Neuronal stem cell (in vitro differentiated cells): ENCODE measurements at regions not wholly inside any gene's neighbourhood (a gene's known extent, or its start where the extent isn't known, plus 50 kb on each side); places are given as distances from the start of the nearest gene placed in this dataset.
A peak's percentile ranks its signal among the peaks of the same experiment; 100 is the strongest.

Source experiments
- DNase-seq: peaks from one replicate; pipeline ENCODE4 v3.0.0-alpha.2; 2013; ENCODE audit warnings: low spot score
- H2AFZ ChIP-seq: one replicate; pipeline ENCODE4 v1.6.1; 2013; ENCODE audit warnings: mild to moderate bottlenecking, low read length, inconsistent platforms
- H2AK5ac ChIP-seq: 2 replicates; pipeline ENCODE4 v1.6.1; 2013; ENCODE audit warnings: low read depth, mild to moderate bottlenecking, inconsistent platforms, low read length, moderate library complexity, mixed read lengths
- H2BK120ac ChIP-seq: 2 replicates; pipeline ENCODE4 v1.6.1; 2013; ENCODE audit warnings: low read depth, mild to moderate bottlenecking, inconsistent platforms, low read length, moderate library complexity, mixed read lengths
- H2BK12ac ChIP-seq: one replicate; pipeline ENCODE4 v1.6.1; 2013; ENCODE audit warnings: low read length, inconsistent platforms
- H2BK15ac ChIP-seq: 2 replicates; pipeline ENCODE4 v1.6.1; 2013; ENCODE audit warnings: mild to moderate bottlenecking, low read length, inconsistent platforms, mixed read lengths
- H2BK5ac ChIP-seq: one replicate; pipeline ENCODE4 v1.6.1; 2013; ENCODE audit warnings: inconsistent platforms, mild to moderate bottlenecking, low read length, moderate library complexity
- H3K14ac ChIP-seq: one replicate; pipeline ENCODE4 v1.6.1; 2013; ENCODE audit warnings: low read length, inconsistent platforms
- H3K18ac ChIP-seq: 2 replicates; pipeline ENCODE4 v1.6.1; 2013; ENCODE audit warnings: low read length, inconsistent platforms
- H3K23ac ChIP-seq: 2 replicates; pipeline ENCODE4 v1.6.1; 2013; ENCODE audit warnings: low read depth, mild to moderate bottlenecking, mixed read lengths, low read length, inconsistent platforms; ENCODE audit not compliant: poor library complexity
- H3K27ac ChIP-seq: replicated peaks from 3 replicates; pipeline ENCODE4 v1.5.1; 2013; ENCODE audit warnings: low read length, inconsistent platforms
- H3K27me3 ChIP-seq, 3 experiments: 2 replicates each; pipeline ENCODE4 v1.6.1; 2013; ENCODE audit warnings: low read length in 3 of 3, mild to moderate bottlenecking in 2 of 3, inconsistent platforms in 1 of 3, low read depth in 1 of 3, mixed read lengths in 1 of 3, moderate library complexity in 1 of 3; ENCODE audit not compliant: control insufficient read depth in 3 of 3, insufficient read depth in 3 of 3
- H3K36me3 ChIP-seq, 2 donors: replicated peaks in 1 of 2; 2 replicates each; pipeline ENCODE4 v1.6.1; 2013; ENCODE audit warnings: low read length in 2 of 2; ENCODE audit not compliant: control insufficient read depth in 2 of 2, insufficient read depth in 2 of 2
- H3K4ac ChIP-seq: 2 replicates; pipeline ENCODE4 v1.6.1; 2013; ENCODE audit warnings: inconsistent platforms, mild to moderate bottlenecking, low read length, moderate library complexity
- H3K4me1 ChIP-seq, 2 donors: 1 replicate in 1 of 2; 2 replicates in 1 of 2; pipeline ENCODE4 v1.6.1; 2013; ENCODE audit warnings: low read length in 2 of 2, low read depth in 1 of 2; ENCODE audit not compliant: control insufficient read depth in 2 of 2, insufficient read depth in 1 of 2
- H3K4me2 ChIP-seq: one replicate; pipeline ENCODE4 v1.6.1; 2013; ENCODE audit warnings: mild to moderate bottlenecking, low read length, inconsistent platforms; ENCODE audit not compliant: insufficient read depth, poor library complexity, severe bottlenecking
- H3K4me3 ChIP-seq, 2 donors: 2 replicates each; pipeline ENCODE4 v1.5.1; 2013; ENCODE audit warnings: low read length in 2 of 2, mild to moderate bottlenecking in 2 of 2, inconsistent platforms in 1 of 2, moderate library complexity in 1 of 2
- H3K79me1 ChIP-seq: one replicate; pipeline ENCODE4 v1.6.1; 2013; ENCODE audit warnings: low read depth, mild to moderate bottlenecking, inconsistent platforms, low read length, moderate library complexity
- H3K9ac ChIP-seq: one replicate; pipeline ENCODE4 v1.6.1; 2013; ENCODE audit warnings: mild to moderate bottlenecking, low read depth, low read length, inconsistent platforms; ENCODE audit not compliant: poor library complexity
- H3K9me3 ChIP-seq, 2 donors: replicated peaks in 1 of 2; 2 replicates each; pipeline versions ENCODE3 to v1.6.1; 2013; ENCODE audit warnings: low read length in 2 of 2, mild to moderate bottlenecking in 2 of 2, inconsistent platforms in 1 of 2, low read depth in 1 of 2, mixed read lengths in 1 of 2, moderate library complexity in 1 of 2; ENCODE audit not compliant: control insufficient read depth in 2 of 2, insufficient read depth in 1 of 2
- H4K8ac ChIP-seq: one replicate; pipeline ENCODE4 v1.6.1; 2013; ENCODE audit warnings: low read depth, mild to moderate bottlenecking, inconsistent platforms, low read length, moderate library complexity
- H4K91ac ChIP-seq: one replicate; pipeline ENCODE4 v1.6.1; 2013; ENCODE audit warnings: low read length, low read depth, mild to moderate bottlenecking, inconsistent platforms; ENCODE audit not compliant: poor library complexity
- WGBS, 2 donors: extraction: QIAGEN DNeasy Blood & Tissue Kit; methylation state at CpG; one replicate each; pipeline ENCODE4 v1.1.7; 2013; ENCODE audit warnings: missing lambda C conversion rate in 2 of 2, mixed read lengths in 1 of 2; ENCODE audit not compliant: insufficient read length in 2 of 2, insufficient replicate concordance in 1 of 2; ENCODE audit errors: extremely low coverage in 2 of 2; 5-methylcytosine and 5-hydroxymethylcytosine counted together

GRCh38 chr11:92393218-92393617 lies 168.6 kb downstream of the FAT3 start:
- H3K27me3 ChIP-seq, result no peaks in the 10 kb centered on the region
- no peak overlapping the region for H2BK15ac ChIP-seq
- no peak overlapping the region for H2AFZ ChIP-seq
- H2BK5ac ChIP-seq, result no peak overlapping the region
- peaks cover 0 to 25% of the 10 kb centered on the region in 2 donors for H3K36me3 ChIP-seq
- no peak overlapping the region for H3K27ac ChIP-seq
- H2AK5ac ChIP-seq, result no peak overlapping the region
- no peak for DNase-seq
- no peak overlapping the region for H3K4ac ChIP-seq
- H2BK12ac ChIP-seq, result no peak overlapping the region
- no peaks in the 10 kb centered on the region for H3K79me1 ChIP-seq
- H3K4me3 ChIP-seq, result no peak overlapping the region
- H3K23ac ChIP-seq, result no peak overlapping the region
- H3K14ac ChIP-seq, result no peak overlapping the region
- no CpG with 5 or more reads among the region's 5 CpGs for WGBS, 2 donors
- peaks cover 5 to 14% of the 10 kb centered on the region in 2 donors for H3K4me1 ChIP-seq
- no peak overlapping the region for H4K8ac ChIP-seq
- H4K91ac ChIP-seq, result no peak overlapping the region
- no peak overlapping the region for H3K9ac ChIP-seq
- H2BK120ac ChIP-seq, result no peak overlapping the region
- H3K4me2 ChIP-seq, result no peak overlapping the region
- H3K9me3 ChIP-seq, result no peaks in the 10 kb centered on the region
- peak overlapping the region; percentile 44 for H3K18ac ChIP-seq

GRCh38 chr11:92396133-92396532 lies 171.5 kb downstream of the FAT3 start:
- H3K36me3 ChIP-seq, result peaks cover 0 to 22% of the 10 kb centered on the region in 2 donors
- DNase-seq, result no peak

GRCh38 chr11:92397221-92397755 lies 172.7 kb downstream of the FAT3 start:
- Histone ChIP-seq H3K4me2 (no peak overlapping the region), H2AK5ac (no peak overlapping the region), H2BK15ac (no peak overlapping the region), H3K4ac (no peak overlapping the region), H3K79me1 (no peaks in the 10 kb centered on the region), H2AFZ (no peak overlapping the region), H3K27me3 (no peaks in the 10 kb centered on the region), H4K8ac (no peak overlapping the region), H3K18ac (no peak overlapping the region), H2BK5ac (no peak overlapping the region), H3K36me3 (peaks cover 0 to 21% of the 10 kb centered on the region in 2 donors), H4K91ac (no peak overlapping the region), H3K27ac (peak overlapping the region; percentile 17), H3K14ac (no peak overlapping the region), H2BK120ac (no peak overlapping the region), H3K4me1 (peaks cover 3 to 5% of the 10 kb centered on the region in 2 donors), H3K9ac (no peak overlapping the region), H3K4me3 (no peak overlapping the region), H3K23ac (no peak overlapping the region), H3K9me3 (no peaks in the 10 kb centered on the region), H2BK12ac (no peak overlapping the region)
- no peak for DNase-seq
- WGBS, 2 donors, result no CpG with 5 or more reads among the region's 9 CpGs

More at GRCh38 chr11:92396133-92396532, 171.5 kb downstream of the FAT3 start:
- H3K4me1 ChIP-seq, result peaks cover 4 to 7% of the 10 kb centered on the region in 2 donors
- no peak overlapping the region for H3K4me2 ChIP-seq
- H3K27me3 ChIP-seq, result no peaks in the 10 kb centered on the region
- H2BK5ac ChIP-seq, result no peak overlapping the region
- H3K27ac ChIP-seq, result no peak overlapping the region
- H3K23ac ChIP-seq, result no peak overlapping the region
- no peak overlapping the region for H2BK120ac ChIP-seq
- H4K8ac ChIP-seq, result no peak overlapping the region
- H3K18ac ChIP-seq, result no peak overlapping the region
- no peak overlapping the region for H3K9ac ChIP-seq
- H3K9me3 ChIP-seq, result no peaks in the 10 kb centered on the region
- WGBS, 2 donors, result no CpG with 5 or more reads among the region's 1 CpG
- no peak overlapping the region for H2AFZ ChIP-seq
- H2BK12ac ChIP-seq, result no peak overlapping the region
- H3K14ac ChIP-seq, result no peak overlapping the region
- no peak overlapping the region for H2BK15ac ChIP-seq
- no peak overlapping the region for H4K91ac ChIP-seq
- H3K4me3 ChIP-seq, result no peak overlapping the region
- H3K79me1 ChIP-seq, result no peaks in the 10 kb centered on the region
- H3K4ac ChIP-seq, result no peak overlapping the region
- H2AK5ac ChIP-seq, result no peak overlapping the region

- no peak overlapping the region for H2BK15ac ChIP-seq
- peak overlapping the region; percentile 65 for H2BK12ac ChIP-seq
- no peak overlapping the region for H3K27ac ChIP-seq
- peaks cover 0 to 24% of the 10 kb centered on the region in 2 donors for H3K36me3 ChIP-seq
- no peak overlapping the region for H4K8ac ChIP-seq
- H2AK5ac ChIP-seq, result no peak overlapping the region
- WGBS, 2 donors, result no CpG with 5 or more reads among the region's 3 CpGs
- H3K4me3 ChIP-seq, result no peak overlapping the region
- peaks cover 3 to 5% of the 10 kb centered on the region in 2 donors for H3K4me1 ChIP-seq
- H2BK120ac ChIP-seq, result no peak overlapping the region
- no peak overlapping the region for H3K18ac ChIP-seq
- no peak overlapping the region for H3K23ac ChIP-seq
- H3K9me3 ChIP-seq, result peaks cover 2 to 14% of the 10 kb centered on the region in 2 donors
- no peak overlapping the region for H3K9ac ChIP-seq
- H4K91ac ChIP-seq, result no peak overlapping the region
- no peak overlapping the region for H3K4me2 ChIP-seq
- no peak overlapping the region for H3K14ac ChIP-seq
- no peak overlapping the region for H3K4ac ChIP-seq
- H2AFZ ChIP-seq, result no peak overlapping the region
- H3K79me1 ChIP-seq, result no peaks in the 10 kb centered on the region
- H2BK5ac ChIP-seq, result no peak overlapping the region
- no peak for DNase-seq
- peaks cover 0 to 2% (median 0%) of the 10 kb centered on the region in 3 experiments for H3K27me3 ChIP-seq
These were observed 175.1 kb downstream of the FAT3 start for GRCh38 chr11:92399705-92400104.
